Thyroid gland (tissue), 4 donors: ENCODE measurements at regions not wholly inside any gene's neighbourhood (a gene's known extent, or its start where the extent isn't known, plus 50 kb on each side); places are given as distances from the start of the nearest gene placed in this dataset.

Experiments
- CTCF ChIP-seq, 6 experiments: fragments of 200-600 bp in 3 of 6; fragments of 450-650 bp in 3 of 6; sonication (generic) in 3 of 6; IDR thresholded peaks; one replicate each; pipeline ENCODE4 v1.5.1; 2016 to 2019; ENCODE audit warnings: antibody characterized with exemption in 6 of 6, mild to moderate bottlenecking in 2 of 6, inconsistent platforms in 1 of 6, moderate library complexity in 1 of 6
- POLR2A ChIP-seq, 2 donors: fragments of 450-650 bp; IDR thresholded peaks; one replicate each; pipeline ENCODE4 v1.6.1; 2017; ENCODE audit warnings: antibody characterized with exemption in 2 of 2, mild to moderate bottlenecking in 2 of 2, moderate library complexity in 1 of 2

- no peak for TF ChIP-seq CTCF (IDR thresholded peaks at IDR 0.05)
- TF ChIP-seq POLR2A (IDR thresholded peaks at IDR 0.05) = no peak
Observed at GRCh38 chr6:144666781-144667180, 381.6 kb downstream of the UTRN start.
